HG02870 (cell line): ENCODE measurements at regions not wholly inside any gene's neighbourhood (a gene's known extent, or its start where the extent isn't known, plus 50 kb on each side); places are given as distances from the start of the nearest gene placed in this dataset.

Experiments
- ATAC-seq: cut with Tn5 transposase; IDR thresholded peaks from one replicate; pipeline ENCODE4 v1.9.1; 2021; ENCODE audit warnings: mild to moderate bottlenecking, moderate library complexity; ENCODE audit not compliant: unreplicated experiment

DNA sequence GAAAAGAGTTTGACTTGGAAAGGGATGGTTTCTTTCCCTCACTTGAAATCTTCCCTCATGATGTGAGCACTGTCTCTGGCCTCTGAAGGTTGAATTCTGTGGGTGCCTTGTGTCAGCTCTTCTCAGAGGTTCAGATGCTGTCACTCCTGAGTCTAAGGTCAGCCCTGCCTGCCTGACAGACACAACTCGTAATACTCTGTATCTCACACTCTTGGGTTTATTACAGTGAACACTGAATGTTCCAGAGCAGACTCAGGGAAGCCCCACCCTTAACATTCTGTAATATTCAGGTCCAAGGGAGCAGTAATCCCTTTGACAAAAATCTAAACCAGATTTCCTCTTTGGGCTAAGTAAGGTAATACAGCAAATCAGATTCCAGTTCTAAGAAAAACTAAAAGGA lies 837.8 kb downstream of the QKI start:
- no peak for ATAC-seq

- no peak for ATAC-seq
Observed at GRCh38 chr6:164247106-164247505, 832.6 kb downstream of the QKI start.

GRCh38 chr6:164246082-164246481 lies 831.6 kb downstream of the QKI start:
- ATAC-seq, result no peak

- ATAC-seq, result no peak
Observed at GRCh38 chr6:164243949-164244348, 829.4 kb downstream of the QKI start.

DNA sequence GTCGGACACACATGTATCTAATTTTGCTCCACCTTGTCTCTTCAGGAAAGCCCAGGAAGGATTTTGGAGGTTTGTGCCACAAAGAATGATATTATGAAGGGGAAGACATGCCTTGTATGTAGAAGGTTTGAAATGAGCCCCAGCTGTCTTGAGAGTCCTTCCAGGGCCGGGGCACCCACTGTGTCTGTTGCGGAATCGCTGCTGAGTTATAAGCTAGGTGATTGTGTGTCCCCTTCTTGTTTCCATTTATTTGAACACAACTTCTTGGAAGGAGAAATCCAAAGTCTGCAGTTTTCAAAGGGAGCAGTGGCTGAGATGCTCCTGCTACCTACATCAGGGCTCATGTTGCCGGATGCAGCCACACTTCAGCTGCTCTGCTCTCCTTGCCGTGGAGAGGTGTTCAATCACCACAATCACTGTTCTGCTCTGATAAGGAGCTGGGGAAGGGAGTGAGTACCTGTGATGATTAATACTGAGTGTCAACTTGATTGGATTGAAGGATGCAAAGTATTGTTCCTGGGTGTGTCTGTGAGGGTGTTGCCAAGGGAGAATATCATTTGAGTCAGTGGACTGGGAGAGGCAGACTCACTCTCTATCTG lies 828.6 kb downstream of the QKI start:
- no peak for ATAC-seq

DNA sequence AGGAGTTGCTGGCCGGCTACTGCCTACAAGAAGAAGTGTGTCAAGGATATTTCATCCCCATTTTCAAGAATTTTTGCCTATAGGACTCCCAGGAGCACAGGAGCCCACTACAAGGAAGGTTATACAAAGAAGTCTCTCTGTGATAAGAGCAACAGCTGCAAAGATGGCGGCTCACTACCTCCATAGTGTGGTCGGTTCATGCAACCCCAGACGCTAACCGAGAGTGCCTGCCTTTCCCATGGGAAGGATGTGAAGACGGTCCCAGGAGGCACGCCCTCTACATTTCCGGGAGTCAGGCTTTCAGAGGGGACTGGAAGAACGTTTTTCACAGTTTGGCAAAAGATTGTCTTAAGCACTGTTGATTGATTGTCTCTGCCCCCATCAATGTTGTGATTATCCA lies 816.3 kb downstream of the QKI start:
- no peak for ATAC-seq

GRCh38 chr6:164230259-164230658 lies 815.7 kb downstream of the QKI start:
- ATAC-seq, result no peak

GRCh38 chr6:164229716-164230115 lies 815.2 kb downstream of the QKI start:
- ATAC-seq, result no peak

DNA sequence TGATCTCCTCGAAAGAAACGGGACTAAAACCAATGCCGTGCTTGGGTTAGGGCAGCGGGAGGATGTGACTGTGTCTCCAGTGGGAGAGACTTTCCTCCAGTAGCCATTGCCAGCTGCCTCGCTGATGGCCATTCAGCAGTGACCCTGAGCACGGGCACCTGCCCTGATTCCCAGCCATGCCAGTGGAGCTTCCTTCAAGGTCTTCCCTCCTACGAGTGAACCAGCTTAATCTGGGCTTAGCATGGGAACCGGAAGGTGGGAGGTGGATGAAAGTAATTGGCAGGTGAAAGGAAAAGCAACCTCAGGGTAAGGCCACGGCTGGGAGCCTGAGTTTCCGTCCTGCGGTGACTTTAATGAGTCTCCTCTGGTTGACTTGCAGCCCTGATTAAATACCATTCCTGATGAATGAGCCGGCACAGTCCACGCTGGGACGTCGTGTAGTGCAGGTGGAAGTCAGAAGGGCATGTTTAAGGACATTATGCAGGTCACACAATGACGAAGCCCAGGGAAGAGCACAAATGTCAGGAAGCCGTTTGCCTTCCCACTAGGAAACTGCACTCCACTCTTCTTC lies 813.5 kb downstream of the QKI start:
- ATAC-seq, result no peak

- no peak for ATAC-seq
Observed at GRCh38 chr6:164216839-164217238, 802.3 kb downstream of the QKI start.

GRCh38 chr6:164216368-164216767 lies 801.9 kb downstream of the QKI start:
- ATAC-seq, result no peak

- no peak for ATAC-seq
Observed at GRCh38 chr6:164214066-164214465, 799.5 kb downstream of the QKI start.

- ATAC-seq, result no peak
Observed at GRCh38 chr6:164211254-164211653, 796.7 kb downstream of the QKI start.

DNA sequence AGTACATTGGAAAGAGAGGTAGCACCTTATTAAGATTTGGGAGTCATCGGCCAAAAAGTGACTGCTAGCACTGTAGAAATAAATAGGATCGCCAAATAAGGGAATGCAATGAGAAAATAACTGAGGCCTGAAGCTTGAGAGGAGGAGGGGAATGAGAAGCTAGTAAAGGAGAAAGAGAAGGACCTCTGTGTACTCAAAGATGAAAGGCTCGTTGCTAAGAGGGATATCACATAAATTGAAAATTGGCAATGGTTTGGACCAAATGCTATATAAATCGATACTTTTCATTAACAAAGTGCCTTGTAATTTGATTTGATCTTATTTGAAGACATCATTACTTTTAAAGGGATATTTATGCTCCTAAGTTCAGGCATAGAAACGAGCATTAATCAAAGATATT lies 796.3 kb downstream of the QKI start:
- ATAC-seq, result no peak

DNA sequence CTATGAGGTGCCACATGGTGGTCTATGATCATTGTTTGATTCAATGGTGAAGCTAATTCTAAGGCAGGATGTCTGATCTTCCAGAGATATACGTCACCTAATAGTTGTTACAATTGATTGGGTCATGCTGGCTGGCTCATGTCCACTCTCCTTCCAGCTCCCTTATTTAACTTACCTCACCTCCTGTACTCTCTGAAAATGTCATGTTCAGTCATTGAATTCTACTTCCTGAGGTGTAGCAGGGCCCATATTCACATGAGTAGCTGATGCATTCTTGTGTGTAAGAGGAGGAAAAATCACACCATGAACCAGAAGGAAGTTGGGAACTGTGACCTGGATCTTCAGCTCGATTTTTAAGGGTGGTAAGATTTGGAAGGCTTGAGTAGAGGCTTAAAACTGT lies 795.8 kb downstream of the QKI start:
- no peak for ATAC-seq

DNA sequence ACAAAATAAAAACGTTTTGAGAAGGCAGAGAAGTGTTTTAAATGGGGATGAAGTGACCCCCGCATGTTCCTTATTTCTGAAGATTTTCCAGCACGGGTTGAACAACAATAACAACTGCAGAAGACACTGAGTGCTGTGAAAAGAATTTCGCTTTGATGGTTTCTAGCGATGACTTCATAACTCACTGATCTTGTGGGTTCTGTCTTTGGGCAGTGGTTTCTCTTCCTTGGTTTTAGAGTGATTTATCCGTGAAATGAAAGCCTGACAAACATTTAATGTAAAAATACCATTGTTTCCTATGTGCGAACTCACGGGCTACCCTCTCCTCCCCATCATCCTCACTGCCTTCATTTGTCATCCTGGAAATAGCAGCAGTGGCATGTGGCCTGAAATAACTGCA lies 793.9 kb downstream of the QKI start:
- ATAC-seq, result no peak

GRCh38 chr6:164206807-164207423 lies 792.4 kb downstream of the QKI start:
- no peak for ATAC-seq

GRCh38 chr6:164200071-164200470 lies 785.6 kb downstream of the QKI start:
- ATAC-seq, result no peak

DNA sequence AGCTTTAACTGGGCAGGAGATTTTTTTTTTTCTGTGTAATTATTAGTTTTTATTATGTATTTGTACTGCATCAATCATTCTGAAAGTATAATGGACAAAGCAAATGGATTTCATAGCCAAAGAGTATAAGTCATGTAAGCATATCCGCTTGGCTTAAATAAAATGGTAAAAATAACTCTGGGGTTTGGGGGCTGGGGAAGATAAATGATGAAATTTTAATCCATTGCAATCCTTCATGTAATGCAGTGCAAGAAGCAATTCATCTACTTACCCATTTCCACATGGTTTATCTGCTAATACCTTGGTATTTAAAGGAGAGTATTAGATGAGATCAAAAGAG lies 781.4 kb downstream of the QKI start:
- no peak for ATAC-seq

- ATAC-seq, result no peak
Observed at GRCh38 chr6:164195278-164195941, 780.9 kb downstream of the QKI start.

DNA sequence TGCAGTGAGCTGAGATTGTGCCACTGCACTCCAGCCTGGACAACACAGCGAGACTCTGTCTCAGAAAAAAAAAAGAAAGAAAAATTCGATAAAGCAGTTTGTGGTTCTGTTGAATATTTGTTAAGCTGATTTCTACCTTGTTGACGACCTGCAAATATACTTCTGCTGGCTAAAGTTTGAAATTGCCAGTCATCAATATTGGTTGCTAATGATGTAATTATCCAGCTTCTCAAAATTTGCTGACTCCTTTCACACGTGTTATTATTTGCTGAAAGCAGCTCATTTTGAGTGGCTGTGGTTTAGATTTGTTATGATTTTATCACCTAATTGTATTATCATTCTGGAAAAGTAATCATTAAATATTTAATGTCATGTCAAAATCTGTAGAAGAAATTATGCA lies 774.3 kb downstream of the QKI start:
- no peak for ATAC-seq

GRCh38 chr6:164185471-164185871 lies 771.0 kb downstream of the QKI start:
- ATAC-seq, result no peak
